ENCODE measurements at regions not wholly inside any gene's neighbourhood (a gene's known extent, or its start where the extent isn't known, plus 50 kb on each side); places are given as distances from the start of the nearest gene placed in this dataset.

GRCh38 chr11:69358398-69359020, 64.6 kb downstream of the MYEOV start:
- Mint-ChIP-seq H3K4me3 (no peak overlapping the region), H3K27ac (no peak overlapping the region), H3K36me3 (ENCODE audit: low read depth) (no peaks in the 10 kb centered on the region), H3K27me3 (peaks cover 9% of the 10 kb centered on the region), H3K9me3 (no peaks in the 10 kb centered on the region), H3K4me1 (ENCODE audit: low read depth) (no peaks in the 10 kb centered on the region)
- intact Hi-C loops (cut with micrococcal nuclease), result no loop called here

- intact Hi-C loops (cut with micrococcal nuclease), result no loop called here
- H3K4me3 Mint-ChIP-seq, result no peak overlapping the region
- peaks cover 7% of the 10 kb centered on the region for H3K27me3 Mint-ChIP-seq
- H3K4me1 Mint-ChIP-seq (ENCODE audit: low read depth), result no peaks in the 10 kb centered on the region
- no peaks in the 10 kb centered on the region for H3K36me3 Mint-ChIP-seq (ENCODE audit: low read depth)
- no peaks in the 10 kb centered on the region for H3K9me3 Mint-ChIP-seq
- H3K27ac Mint-ChIP-seq, result no peak overlapping the region
Measured at GRCh38 chr11:69359735-69360480, 66.0 kb downstream of the MYEOV start.

- no peaks in the 10 kb centered on the region for H3K9me3 Mint-ChIP-seq
- H3K27ac Mint-ChIP-seq, result no peak overlapping the region
- no peaks in the 10 kb centered on the region for H3K36me3 Mint-ChIP-seq (ENCODE audit: low read depth)
- peaks cover 7% of the 10 kb centered on the region for H3K27me3 Mint-ChIP-seq
- no peaks in the 10 kb centered on the region for H3K4me1 Mint-ChIP-seq (ENCODE audit: low read depth)
- H3K4me3 Mint-ChIP-seq, result no peak overlapping the region
- intact Hi-C loops (cut with micrococcal nuclease), result no loop called here
Measured at GRCh38 chr11:69360606-69361005, 66.7 kb downstream of the MYEOV start.

GRCh38 chr11:69361048-69361447, 67.1 kb downstream of the MYEOV start:
- Mint-ChIP-seq H3K4me1 (ENCODE audit: low read depth) (no peaks in the 10 kb centered on the region), H3K27me3 (peaks cover 6% of the 10 kb centered on the region), H3K4me3 (no peak overlapping the region), H3K36me3 (ENCODE audit: low read depth) (no peaks in the 10 kb centered on the region), H3K9me3 (no peaks in the 10 kb centered on the region), H3K27ac (no peak overlapping the region)
- intact Hi-C loops (cut with micrococcal nuclease), result no loop called here

- Mint-ChIP-seq H3K36me3 (ENCODE audit: low read depth) (no peaks in the 10 kb centered on the region), H3K4me3 (no peak overlapping the region), H3K27ac (no peak overlapping the region), H3K4me1 (ENCODE audit: low read depth) (no peaks in the 10 kb centered on the region), H3K9me3 (no peaks in the 10 kb centered on the region), H3K27me3 (peaks cover 6% of the 10 kb centered on the region)
- intact Hi-C loops (cut with micrococcal nuclease), result no loop called here
Measured at GRCh38 chr11:69361466-69361865, 67.5 kb downstream of the MYEOV start.

- intact Hi-C loops (cut with micrococcal nuclease), result no loop called here
- Mint-ChIP-seq H3K9me3 (no peaks in the 10 kb centered on the region), H3K4me1 (ENCODE audit: low read depth) (no peaks in the 10 kb centered on the region), H3K27me3 (peaks cover 4% of the 10 kb centered on the region), H3K4me3 (no peak overlapping the region), H3K27ac (no peak overlapping the region), H3K36me3 (ENCODE audit: low read depth) (no peaks in the 10 kb centered on the region)
Measured at GRCh38 chr11:69362315-69362714, 68.4 kb downstream of the MYEOV start.

GRCh38 chr11:69364921-69365320, 71.0 kb downstream of the MYEOV start:
- intact Hi-C loops (cut with micrococcal nuclease), result no loop called here
- H3K4me3 Mint-ChIP-seq, result no peak overlapping the region
- no peaks in the 10 kb centered on the region for H3K4me1 Mint-ChIP-seq (ENCODE audit: low read depth)
- H3K9me3 Mint-ChIP-seq, result peaks cover 7% of the 10 kb centered on the region
- H3K27me3 Mint-ChIP-seq, result peaks cover 5% of the 10 kb centered on the region
- no peaks in the 10 kb centered on the region for H3K36me3 Mint-ChIP-seq (ENCODE audit: low read depth)
- no peak overlapping the region for H3K27ac Mint-ChIP-seq

GRCh38 chr11:69365558-69365957, 71.6 kb downstream of the MYEOV start:
- Mint-ChIP-seq H3K27ac (no peak overlapping the region), H3K4me3 (no peak overlapping the region), H3K36me3 (ENCODE audit: low read depth) (no peaks in the 10 kb centered on the region), H3K4me1 (ENCODE audit: low read depth) (no peaks in the 10 kb centered on the region), H3K27me3 (peaks cover 7% of the 10 kb centered on the region), H3K9me3 (peaks cover 7% of the 10 kb centered on the region)
- intact Hi-C loops (cut with micrococcal nuclease), result no loop called here

- Mint-ChIP-seq H3K4me3 (no peak overlapping the region), H3K27ac (no peak overlapping the region), H3K9me3 (peaks cover 7% of the 10 kb centered on the region), H3K27me3 (peaks cover 5% of the 10 kb centered on the region), H3K4me1 (ENCODE audit: low read depth) (no peaks in the 10 kb centered on the region), H3K36me3 (ENCODE audit: low read depth) (no peaks in the 10 kb centered on the region)
- intact Hi-C loops (cut with micrococcal nuclease), result no loop called here
Measured at GRCh38 chr11:69366591-69366990, 72.6 kb downstream of the MYEOV start.

GRCh38 chr11:69367211-69367964, 73.4 kb downstream of the MYEOV start:
- Mint-ChIP-seq H3K9me3 (peaks cover 7% of the 10 kb centered on the region), H3K4me3 (no peak overlapping the region)

GRCh38 chr11:69368119-69368880, 74.3 kb downstream of the MYEOV start:
- peaks cover 7% of the 10 kb centered on the region for H3K9me3 Mint-ChIP-seq
- H3K27ac Mint-ChIP-seq, result no peak overlapping the region
- peaks cover 9% of the 10 kb centered on the region for H3K27me3 Mint-ChIP-seq
- no peak overlapping the region for H3K4me3 Mint-ChIP-seq
- intact Hi-C loops (cut with micrococcal nuclease), result no loop called here
- no peaks in the 10 kb centered on the region for H3K4me1 Mint-ChIP-seq (ENCODE audit: low read depth)
- no peaks in the 10 kb centered on the region for H3K36me3 Mint-ChIP-seq (ENCODE audit: low read depth)

More at GRCh38 chr11:69367211-69367964, 73.4 kb downstream of the MYEOV start:
- Mint-ChIP-seq H3K27ac (no peak overlapping the region), H3K36me3 (ENCODE audit: low read depth) (no peaks in the 10 kb centered on the region), H3K27me3 (peaks cover 7% of the 10 kb centered on the region), H3K4me1 (ENCODE audit: low read depth) (no peaks in the 10 kb centered on the region)
- intact Hi-C loops (cut with micrococcal nuclease), result no loop called here

GRCh38 chr11:69369210-69369825, 75.4 kb downstream of the MYEOV start:
- intact Hi-C loops (cut with micrococcal nuclease), result no loop called here
- Mint-ChIP-seq H3K36me3 (ENCODE audit: low read depth) (no peaks in the 10 kb centered on the region), H3K27ac (no peak overlapping the region), H3K4me3 (no peak overlapping the region), H3K4me1 (ENCODE audit: low read depth) (no peaks in the 10 kb centered on the region), H3K27me3 (peaks cover 9% of the 10 kb centered on the region), H3K9me3 (peaks cover 7% of the 10 kb centered on the region)

GRCh38 chr11:69369945-69370344, 76.0 kb downstream of the MYEOV start:
- Mint-ChIP-seq H3K9me3 (peaks cover 7% of the 10 kb centered on the region), H3K36me3 (ENCODE audit: low read depth) (no peaks in the 10 kb centered on the region), H3K27ac (no peak overlapping the region), H3K4me1 (ENCODE audit: low read depth) (no peaks in the 10 kb centered on the region), H3K27me3 (peaks cover 9% of the 10 kb centered on the region), H3K4me3 (no peak overlapping the region)
- intact Hi-C loops (cut with micrococcal nuclease), result no loop called here
